GM19328 (cell line): ENCODE measurements at regions not wholly inside any gene's neighbourhood (a gene's known extent, or its start where the extent isn't known, plus 50 kb on each side); places are given as distances from the start of the nearest gene placed in this dataset.

Experiments used
- ATAC-seq: cut with Tn5 transposase; IDR thresholded peaks from one replicate; pipeline ENCODE4 v1.9.1; 2021; ENCODE audit warnings: mild to moderate bottlenecking, moderate library complexity; ENCODE audit not compliant: unreplicated experiment

DNA sequence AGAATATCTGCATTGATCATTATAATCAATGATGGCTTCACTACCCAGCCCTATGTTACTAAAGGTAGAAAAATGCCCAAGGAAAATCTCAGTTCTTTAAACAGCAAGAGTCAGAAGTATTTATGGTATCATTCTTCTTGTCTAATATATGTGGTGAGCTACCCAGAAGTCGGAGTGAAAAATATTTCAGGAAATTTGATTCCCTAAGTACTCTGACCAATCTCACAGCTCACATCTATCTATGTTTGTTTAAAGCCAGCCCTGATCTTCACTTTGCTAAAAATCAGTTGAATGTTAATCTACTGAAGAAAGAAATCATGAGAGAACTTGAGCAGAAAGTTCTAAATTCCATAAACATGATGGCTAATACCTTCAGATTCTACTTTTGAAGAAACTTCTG, 522.9 kb upstream of the SLIT2 start:
- ATAC-seq = no peak

DNA sequence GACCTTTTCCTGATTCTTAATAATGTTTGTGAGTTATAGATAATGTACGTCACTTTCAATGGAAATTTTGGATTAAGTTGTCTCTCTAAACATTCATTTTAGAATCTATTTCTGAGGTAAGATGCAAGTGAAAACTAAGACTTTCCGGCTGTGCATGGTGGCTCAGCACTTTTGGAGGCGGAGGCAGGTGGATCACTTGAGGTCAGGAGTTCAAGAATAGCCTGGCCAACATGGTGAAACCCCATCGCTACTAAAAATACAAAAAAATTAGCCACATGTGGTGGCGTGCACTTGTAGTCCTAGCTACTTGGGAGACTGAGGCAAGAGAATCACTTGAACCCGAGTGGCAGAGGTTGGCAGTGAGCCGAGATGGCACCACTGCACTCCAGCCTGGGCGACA, 524.6 kb upstream of the SLIT2 start:
- ATAC-seq = no peak

DNA sequence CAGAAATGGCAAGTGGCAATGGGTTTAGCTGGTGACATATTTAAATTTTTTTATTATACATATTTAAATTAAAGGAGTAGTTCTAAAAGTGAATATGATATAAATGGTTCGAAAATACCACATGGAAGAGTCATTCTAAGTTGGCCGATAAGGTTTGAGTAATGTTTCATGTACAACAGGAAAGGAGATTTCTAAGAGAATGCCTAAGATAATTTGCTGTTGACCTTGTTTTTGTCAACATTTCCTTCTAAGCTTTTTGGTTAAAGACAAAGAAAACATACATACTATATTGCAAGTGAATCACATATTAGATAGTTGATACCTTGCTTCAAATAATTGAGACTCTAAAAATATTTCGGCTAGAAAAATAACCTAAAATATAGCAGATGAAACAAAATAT, 526.6 kb upstream of the SLIT2 start:
- no peak for ATAC-seq

DNA sequence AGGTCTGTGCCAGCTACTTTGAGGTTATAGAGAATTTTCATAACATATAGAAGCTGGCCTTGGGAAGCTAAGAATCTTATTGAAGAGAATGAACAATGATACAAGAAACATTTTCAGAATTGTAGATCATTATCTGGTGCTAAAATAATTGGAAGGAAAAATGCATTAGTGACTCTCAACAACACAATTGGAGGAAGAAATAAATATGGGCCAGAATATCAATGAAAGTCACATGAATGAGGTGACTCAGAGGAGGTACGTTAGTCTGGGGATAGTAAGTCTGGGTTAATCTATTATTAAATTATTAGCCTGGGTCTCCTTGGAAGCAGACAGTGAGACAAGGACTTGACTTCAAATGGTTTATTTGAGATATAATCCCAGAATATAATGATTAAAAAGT, 529.3 kb upstream of the SLIT2 start:
- no peak for ATAC-seq

DNA sequence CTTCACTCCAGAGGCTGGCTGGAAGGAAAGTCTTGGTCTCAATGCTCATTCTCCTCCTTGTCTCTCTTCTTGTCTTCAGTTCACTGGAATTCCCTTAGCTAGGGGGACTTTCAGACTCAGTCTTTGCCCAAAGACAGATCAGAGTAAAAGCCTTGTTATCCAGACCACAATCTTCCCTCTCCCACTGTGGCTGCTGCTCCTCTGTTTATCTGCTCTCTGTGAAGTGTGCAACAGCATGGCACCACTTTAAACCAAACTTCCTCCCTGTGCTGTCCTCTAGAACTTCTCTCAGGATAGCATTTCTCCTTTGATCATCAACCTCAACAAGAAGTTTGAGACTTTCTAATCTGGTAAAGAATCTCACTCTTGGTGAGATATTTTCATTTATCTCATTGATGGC, 530.1 kb upstream of the SLIT2 start:
- ATAC-seq = no peak

DNA sequence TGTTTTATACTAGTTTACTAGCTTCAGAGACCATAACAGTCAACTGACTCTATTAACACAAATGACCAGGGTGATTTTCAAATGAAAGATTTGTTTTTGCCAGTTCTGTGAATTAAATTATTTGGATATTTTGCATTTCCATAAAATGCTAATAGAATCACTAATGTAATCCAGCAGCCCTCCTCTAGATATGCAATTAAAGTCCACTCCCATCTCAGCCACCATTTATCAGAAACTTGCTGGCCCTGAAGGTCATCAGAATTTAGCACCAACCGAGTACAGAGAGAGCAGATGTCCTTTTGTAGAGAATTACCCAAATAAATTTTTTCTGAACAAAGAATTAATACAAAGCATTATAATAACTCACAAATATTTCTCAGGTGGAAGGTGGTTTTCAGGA, 531.1 kb upstream of the SLIT2 start:
- no peak for ATAC-seq

DNA sequence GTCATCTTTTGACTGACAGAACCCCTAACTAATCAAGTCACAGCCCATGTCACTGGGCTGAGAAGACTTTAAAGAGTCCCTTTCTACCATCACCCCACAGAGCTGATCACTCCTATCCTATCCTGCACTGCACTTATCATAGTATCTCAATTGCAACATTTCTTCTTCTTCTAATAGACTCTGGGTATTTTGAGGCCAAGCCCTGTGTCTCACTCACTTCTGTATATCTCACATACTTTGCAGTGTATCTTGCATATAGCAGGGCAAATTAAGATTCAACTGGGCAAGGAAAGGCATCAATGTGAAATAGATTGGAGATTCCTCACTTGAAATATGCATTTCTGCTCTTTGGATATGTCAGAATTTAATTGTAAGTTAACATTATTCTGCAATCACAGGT, 531.5 kb upstream of the SLIT2 start:
- no peak for ATAC-seq

DNA sequence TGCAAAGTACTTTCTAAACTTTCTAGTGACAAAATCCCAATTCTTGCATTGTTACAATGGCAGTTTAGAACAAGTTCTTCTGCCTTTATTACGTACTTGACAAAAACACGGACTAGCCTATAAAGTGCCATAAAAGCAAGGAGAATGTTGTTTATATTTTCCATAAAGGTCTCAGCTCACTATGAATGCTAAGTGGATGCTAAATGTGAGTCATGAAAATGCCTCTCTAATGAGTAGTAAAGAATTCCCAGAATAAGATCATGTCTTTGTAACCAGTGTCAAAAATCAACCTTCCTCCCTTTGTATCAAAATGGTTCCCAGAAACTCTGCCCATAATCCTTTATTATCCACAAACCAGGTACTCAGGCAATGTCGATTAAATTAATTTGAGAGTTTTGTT, 539.8 kb upstream of the SLIT2 start:
- no peak for ATAC-seq

DNA sequence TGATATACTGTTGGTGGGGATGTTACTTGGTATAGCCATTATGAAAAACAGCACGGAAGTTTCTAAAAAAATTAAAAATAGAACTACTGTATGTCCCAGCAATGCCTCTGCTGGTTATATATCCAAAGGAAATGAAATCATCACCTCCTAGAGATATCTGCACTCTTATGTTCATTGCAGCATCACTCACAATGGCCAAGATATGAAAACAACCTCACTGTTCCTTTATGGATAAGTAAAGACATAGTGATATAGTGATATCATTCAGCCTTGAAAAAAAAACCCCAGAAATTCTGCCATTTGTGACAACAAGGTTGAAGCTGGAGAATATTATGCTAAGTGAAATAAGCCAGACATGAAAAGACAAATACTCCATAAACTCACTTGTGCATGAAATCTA, 543.8 kb upstream of the SLIT2 start:
- ATAC-seq = no peak

DNA sequence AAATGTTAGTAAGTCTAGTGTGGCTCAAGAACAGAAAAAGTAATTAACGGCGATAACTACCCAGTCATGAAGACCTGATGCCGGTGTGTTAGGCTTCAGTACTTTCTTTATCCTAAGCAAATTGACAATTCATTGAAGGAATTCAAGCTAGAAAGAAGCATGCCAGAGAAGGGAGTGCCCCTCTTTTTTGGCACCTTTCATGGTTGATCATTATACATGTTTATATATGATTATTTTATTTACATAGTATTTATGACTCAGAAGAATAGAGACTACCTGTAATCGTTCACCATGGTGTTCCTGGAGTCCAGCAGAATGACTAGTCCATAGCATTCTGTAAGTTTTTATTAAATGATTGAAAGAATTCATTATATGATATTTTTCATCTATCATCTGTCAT, 548.3 kb upstream of the SLIT2 start:
- no peak for ATAC-seq

DNA sequence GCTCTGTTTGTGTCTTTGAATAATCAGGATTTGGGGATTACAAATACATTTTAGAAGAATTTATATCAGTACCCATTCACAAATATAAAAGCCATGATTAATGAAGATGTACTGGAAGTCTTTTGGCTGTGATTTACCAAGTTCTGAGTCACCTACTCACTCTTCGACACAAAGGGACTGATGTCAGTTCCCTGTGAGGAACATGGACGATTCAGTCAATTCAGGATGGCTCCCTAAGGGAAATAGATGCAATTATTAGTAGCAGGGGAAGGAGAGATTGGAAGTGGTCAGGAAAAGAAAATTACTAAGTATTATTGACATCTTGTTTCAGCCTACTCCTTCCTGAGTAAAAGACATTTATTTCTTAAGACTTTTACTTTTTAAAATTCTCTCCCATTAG, 550.7 kb upstream of the SLIT2 start:
- no peak for ATAC-seq

DNA sequence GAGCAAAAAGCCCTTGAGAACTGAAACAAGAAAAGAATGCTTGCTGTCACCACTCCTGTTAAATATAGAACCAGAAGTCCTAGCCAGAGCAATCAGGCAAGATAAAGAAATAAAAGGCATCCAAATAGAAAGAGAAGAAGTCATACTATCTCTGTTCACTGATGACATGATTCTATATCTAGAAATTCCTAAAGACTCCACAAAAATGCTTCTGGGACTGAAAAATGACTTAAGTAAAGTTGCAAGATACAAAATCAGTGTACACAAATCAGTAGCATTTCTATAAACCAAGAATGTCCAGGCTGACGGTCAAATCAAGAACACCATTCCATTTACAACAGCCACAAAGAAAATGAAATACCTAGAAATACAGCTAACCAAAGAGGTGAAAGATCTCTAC, 552.7 kb upstream of the SLIT2 start:
- ATAC-seq = no peak

DNA sequence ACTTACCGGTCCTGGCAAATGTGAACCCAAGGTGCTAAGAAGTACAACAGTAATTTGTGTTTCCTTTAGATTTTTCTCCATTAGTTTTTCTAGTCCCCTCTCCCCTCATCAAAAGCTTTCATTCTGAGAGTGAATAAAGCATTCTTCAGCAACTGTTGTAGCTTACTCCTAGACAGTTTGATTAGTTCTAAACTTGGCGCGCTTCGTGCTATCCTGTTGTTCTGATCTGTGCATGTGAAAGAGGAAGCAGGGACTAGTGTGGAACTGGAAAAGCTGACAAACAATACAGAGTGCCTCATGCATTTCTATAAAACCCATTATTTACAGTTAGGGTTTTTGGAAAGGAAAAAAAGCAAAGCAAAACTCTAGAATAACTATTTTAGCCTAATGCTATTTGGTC, 556.9 kb upstream of the SLIT2 start:
- no peak for ATAC-seq

DNA sequence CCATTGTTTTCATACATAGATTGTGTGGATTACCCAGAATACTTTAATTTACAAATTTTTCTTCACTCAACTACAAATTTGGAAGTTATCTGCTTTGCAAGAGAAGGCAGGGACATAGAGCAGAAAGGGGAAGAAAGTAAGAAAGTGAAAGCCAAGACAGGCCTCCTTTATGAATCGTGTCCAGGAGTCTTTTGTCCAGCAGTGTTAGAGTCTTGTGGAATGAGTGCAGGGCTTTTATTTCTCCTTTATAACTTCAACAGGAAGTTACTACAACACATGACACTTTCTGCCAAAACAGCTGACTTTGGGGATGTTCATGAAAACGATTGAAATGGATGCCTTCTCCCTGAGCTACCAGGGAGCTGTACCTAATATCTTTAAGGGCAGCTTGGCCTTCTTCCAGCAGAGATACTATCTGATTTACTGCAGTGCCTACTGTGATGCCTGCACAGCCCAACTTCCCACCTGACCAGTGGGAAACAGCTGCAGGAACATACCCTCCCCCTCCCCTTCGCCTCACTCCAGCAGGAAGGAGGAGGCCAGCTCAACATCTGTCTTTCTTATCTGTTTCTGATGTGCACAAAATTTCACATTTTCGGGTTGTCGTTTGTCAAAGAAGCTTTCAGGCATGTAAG, 557.7 kb upstream of the SLIT2 start:
- no peak for ATAC-seq

DNA sequence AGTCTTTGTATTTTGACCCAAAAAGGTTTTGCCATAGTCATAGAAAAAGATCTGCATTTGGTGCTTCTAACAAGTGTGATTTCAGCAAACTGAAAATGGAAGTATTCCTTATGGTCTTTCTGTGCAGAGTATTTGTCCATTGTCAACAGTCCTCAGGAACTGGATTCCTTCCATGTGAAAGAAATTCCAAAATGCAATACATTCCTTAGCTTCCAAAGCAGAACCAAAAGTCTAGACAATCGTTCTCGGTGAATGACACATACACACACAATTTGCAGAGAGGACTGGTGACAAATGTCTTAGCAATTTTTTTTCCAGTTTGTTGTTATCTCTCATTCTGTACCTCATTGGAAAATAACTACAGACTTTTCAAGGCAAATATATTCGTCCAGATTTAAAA, 562.2 kb upstream of the SLIT2 start:
- ATAC-seq = no peak

DNA sequence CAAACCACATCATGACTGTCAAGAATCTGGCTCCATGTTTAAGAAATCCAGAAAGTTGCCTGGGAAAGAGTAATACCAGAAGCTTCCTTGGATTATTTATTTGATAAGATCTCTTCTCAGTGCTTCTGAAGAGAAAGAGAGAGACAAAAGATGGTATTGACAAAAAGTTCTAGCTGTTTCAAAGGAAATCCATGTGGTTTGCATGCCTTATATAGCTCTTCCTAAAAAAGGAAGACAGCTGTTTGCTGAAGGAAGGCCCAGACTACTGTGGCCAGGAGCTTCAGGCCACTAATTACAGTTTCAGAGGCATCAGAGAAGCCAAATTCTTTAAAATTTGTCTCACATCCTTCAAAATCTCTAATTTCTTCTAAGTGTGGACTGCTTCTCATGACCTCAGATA, 565.2 kb upstream of the SLIT2 start:
- ATAC-seq = no peak

DNA sequence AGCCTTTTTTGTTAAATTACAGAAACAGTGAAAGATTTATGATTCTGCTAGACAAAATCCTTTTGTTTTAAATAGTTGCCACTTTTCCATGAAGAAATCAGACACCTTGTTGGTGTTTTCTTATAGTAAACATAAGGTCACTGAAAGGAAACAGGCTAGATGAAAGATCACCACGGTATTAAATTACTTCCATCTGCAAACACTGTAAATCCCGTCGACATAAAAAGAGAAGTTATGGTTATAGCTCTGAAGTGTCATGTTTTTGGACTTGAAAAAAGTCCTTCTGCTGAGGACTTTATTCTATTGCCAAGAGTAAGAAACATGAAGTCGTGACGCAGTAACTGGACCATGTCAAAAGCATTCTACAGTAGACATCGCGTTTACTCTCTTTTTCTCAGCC, 567.6 kb upstream of the SLIT2 start:
- no peak for ATAC-seq

DNA sequence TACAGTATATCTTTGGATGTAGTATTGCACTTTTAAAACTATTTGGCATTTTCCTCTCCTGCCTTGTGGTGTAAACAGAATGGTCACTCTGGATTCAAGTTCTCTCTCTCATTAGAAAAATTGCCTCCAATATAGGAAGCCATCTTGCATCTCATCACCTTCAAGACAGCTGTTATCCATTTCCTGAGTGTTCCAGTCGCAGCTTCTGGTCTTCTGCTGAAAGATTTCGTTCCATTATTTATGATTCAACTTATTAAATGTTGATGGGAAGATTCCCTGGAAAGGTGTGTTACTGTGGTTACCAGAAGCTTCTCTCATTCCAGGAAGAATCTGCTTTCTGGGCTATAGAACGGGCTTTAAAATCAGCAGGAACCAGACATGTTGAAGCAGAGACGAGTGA, 568.3 kb upstream of the SLIT2 start:
- no peak for ATAC-seq

DNA sequence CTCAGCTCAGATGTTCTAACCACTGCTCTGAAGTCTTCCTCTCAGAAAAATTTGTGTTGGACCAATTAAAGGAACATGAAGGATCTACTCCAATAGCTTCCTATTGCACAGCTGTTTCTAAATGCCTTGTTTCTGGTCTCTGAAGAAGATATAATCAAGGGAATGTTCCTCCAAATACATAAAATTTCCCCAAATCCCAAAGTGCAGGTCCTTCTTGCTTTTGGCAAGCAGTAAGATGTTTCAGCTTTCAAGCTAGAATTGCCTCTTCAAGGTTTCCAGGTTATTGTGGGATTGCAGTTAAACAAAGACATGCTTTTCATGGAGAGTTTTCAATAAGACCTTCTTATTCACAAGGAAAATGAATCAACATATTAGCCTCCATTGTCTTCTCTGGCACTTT, 574.5 kb upstream of the SLIT2 start:
- ATAC-seq = no peak

DNA sequence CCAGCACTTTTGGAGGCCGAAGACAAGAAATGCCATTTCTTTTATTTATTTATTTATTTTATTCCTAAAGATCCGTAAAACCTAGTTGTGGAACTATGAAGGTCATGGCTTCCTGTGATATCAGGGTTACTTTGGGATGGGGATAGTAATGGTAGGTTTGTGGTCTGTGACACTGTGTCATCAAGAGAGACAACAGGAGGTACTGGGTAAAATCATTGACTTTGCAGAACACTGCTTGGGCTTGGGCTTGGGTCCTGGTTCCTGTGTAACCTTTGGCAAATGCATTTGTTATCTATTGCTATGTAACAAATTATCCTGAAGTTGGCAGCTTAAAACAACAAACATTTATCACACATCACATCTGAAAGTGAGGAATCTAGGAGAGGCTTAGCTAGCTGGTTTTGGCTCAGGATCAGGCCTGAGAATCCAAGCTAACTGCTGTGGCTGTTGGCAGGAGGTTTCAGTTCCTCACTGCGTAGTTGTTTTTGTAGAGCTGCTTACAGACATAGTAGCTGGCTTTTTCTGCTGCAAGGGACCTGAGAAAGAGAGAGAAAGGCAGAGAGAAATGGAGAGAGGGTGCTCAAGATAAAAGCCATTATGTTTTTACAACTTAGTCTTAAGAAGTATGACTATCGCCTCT, 576.4 kb upstream of the SLIT2 start:
- no peak for ATAC-seq

DNA sequence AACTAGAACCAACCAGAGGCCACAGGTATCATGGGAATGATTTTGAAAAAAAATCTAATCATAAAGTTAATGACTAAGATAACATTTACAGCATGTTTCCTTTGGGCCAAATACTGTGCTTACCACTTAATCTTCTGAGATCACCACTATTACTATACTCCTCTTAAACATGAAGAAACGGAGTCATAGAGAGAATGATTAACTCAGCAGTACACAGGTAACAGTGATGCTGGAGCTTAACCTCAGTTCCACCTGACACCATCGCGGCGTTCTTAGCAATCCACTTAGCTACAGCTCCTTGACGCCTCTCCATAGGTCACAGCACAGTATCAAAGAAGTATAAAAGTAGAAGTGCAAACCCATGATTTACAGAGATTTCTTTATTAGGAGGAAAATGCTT, 592.6 kb upstream of the SLIT2 start:
- ATAC-seq = no peak

DNA sequence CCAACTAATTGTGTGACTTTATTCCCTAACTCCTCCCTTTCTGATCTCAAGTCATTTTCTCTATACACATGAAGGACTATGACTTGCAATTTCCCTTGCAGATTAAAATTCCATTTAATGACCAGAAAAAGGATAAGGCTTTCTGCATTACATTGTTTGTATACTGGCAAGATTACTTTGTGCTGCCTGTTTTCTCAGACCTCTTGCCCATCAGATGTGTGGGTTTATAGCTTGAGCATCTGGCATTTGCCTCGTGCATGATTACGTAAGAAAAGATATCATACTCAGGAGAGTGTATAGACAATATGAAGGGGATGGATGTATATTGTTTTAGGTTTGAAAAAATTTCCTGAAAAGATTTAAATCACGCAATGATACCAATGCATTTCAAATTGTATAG, 593.8 kb upstream of the SLIT2 start:
- no peak for ATAC-seq

DNA sequence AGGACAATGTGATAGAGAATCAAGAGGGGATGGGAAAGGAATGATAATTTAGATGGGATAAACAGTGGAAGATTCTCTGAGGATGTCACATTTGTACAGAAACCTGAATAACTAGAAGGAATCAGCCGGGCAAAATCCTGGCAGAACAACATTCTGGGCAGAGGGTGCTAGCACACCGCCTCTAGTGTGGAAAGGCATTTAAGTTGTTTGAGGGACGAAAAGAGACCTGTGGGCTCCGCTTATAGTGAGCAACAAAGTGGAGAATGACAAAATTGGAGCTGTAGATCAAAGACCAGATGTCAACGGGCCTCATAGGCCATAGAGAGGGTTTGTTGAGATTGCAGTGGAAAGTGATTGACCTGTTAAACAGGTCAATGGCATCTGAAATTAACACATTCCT, 596.0 kb upstream of the SLIT2 start:
- no peak for ATAC-seq
